Stimulated activated CD8-positive, alpha-beta memory T cell treated with anti-CD3 and anti-CD28 coated beads, Interleukin-12 subunit alpha, Interleukin-12 subunit beta, amount 100 ng/mL, for 4 hours (primary cell): ENCODE measurements at regions not wholly inside any gene's neighbourhood (a gene's known extent, or its start where the extent isn't known, plus 50 kb on each side); places are given as distances from the start of the nearest gene placed in this dataset.

Source experiments
- DNase-seq: peaks from one replicate; pipeline ENCODE4 v3.0.0-alpha.2; 2020; ENCODE audit warnings: low read depth

DNA sequence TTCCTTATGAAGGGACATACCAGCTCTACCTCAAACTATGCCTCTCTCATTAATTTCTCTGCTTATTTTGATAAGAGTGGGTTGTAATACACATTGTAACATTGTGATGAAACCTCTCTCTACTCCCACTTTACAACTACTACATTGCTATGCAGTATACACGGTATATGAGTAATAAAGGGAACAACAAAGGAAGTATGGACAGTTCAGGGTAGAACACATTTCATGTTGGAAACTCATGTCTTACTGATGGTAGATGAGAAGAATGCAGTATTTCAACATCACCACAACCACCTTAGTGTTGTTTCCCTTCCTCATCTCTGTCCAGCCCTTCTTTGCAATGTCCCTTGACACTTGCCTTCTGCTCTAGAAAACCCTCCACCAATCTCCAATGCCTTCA, 515.9 kb upstream of the CELF4 start:
- no peak for DNase-seq

DNA sequence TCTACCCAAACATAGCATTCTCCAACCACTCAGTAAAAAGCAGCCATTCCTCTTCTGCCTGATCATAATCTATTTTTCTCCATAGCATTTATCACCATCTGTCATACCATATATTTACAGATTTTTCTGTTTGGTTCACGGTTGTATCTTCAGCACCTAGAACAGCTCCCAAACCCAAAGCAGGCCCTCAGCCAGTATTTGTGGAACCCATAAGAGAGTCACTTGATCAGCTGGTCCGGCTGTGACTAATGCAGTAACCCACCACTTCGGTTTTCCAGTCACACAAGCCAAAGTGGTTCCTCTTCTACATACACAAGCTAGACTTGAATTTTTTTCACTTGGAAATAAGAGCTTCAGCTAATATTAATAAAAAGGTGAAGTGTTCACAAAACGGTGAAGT, 511.6 kb upstream of the CELF4 start:
- DNase-seq: no peak

DNA sequence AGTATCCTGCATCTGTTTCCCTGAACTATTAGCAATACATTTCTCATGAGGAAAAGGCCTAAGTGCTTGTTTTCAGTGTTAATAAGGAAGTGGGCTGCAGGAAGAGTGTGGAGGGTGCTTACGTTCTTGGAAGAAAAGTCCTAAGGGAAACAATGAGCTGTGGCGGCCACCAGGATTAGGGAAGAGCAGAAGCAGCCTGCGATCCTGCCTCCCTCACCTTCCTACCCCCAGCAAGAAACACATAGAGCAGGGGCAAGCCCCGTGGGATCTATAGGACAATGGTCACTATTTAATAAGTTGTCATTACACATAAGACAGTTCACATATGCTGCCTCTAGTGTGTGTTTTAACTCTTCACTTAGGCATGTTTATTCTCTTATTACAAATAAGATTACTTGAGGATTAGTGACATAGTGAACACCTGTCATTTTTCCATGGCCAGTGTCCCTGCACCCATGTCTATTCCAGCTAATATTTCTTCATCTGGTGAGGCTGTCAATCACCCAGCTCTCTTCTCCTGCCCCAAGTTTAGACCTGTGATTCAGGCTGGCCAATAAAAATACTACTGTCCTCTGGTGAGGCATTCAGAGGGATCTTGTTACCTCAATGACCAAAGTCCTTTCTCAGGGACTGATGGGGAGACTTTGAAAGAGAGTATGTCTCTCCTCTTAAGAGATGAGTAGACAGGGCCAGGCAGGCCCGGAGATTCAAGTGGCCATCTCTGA, 510.9 kb upstream of the CELF4 start:
- no peak for DNase-seq

DNA sequence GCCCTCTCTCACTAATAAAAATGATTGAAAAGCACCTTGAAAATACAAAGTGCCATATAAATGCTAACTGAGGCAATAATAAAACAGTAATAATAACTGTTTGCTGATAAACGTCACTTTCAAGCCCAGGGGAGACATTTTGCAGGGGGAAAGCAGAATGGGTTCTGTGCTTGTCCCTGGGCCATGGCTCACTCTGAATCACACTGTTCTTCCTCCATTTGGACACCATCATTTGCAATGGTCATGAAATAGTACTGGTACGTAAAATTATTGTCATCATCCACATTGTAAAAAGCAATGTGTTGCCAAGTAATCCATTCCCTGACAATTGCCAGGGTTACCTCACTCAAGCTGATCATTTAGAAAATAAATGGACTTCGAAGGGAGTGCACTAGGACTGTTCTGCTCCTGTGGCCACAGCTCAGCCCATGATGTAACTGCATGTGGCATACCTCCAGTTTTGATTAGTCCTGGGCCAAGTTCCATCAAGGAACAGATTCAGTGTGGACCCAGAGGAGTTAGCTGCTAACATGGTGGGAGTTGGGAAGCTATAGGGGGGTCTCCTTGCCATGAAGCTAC, 508.8 kb upstream of the CELF4 start:
- no peak for DNase-seq

DNA sequence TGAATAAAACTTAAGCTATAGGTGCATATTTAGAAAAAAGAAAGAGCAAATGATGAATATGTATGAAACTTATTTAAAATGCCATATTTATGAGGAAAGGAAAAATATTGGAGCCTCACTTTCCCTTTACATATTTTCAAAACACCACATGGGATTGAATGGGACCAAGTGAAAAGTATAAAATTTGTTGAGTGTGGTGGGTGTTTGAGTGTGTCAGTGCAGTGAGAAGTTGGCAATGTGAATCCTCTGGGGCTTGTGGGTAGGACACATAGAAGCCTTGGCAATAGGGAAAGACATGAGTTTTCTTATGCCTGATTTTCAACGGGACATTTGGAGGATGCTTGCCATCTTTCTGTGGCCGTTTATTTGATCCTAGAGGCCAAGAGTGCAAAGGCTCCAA, 502.2 kb upstream of the CELF4 start:
- DNase-seq: no peak

DNA sequence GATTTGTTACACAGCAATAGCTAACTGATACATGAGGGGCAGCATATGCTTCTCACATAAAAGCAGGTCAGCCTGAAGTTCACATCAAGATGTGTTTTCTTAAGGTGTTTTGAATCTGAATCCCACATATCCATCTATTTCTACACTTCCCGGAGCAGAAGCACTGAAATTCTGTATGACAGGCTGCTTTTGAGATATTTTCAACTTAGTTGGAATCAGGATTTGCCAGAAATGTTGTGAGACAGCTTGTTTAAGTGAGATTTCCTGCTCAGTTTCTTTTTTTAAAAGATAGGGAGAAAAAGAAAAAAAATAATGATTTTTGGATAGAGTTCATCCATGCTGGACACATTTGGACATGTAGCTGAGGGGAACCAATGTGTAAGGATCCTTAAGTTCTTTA, 501.5 kb upstream of the CELF4 start:
- no peak for DNase-seq

DNA sequence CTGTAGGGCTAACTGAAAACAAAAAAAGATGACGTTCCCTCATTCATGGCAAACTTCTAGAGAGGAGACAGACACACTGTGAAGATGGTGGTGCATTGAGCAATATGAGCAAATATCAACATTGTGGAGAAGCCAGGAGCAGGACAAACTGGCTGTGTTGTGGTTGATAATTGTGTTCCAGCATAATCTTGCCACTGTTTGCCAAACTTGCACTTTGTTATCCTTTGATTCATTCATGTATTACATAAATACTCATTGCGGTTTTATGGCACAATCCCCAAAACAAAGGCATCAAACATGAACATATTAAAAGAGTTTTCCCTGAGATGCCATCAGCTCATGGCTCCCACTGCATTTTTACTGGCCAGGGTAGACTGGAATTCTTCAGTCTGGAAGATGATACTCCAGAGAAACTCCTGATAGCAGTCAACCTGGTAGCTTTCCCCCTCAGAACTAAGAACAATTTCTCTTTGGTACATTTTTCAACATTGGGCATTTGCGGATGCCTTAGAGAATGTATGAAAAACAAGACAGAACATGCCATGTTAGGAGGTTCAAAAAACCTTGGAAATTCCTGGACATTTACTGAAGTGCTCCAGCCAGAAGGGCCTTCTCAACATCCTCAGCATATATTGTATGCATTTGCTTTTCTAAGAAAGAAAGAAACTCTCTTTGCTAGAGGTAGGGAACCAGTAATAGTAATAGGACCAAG, 487.4 kb upstream of the CELF4 start:
- DNase-seq: no peak

DNA sequence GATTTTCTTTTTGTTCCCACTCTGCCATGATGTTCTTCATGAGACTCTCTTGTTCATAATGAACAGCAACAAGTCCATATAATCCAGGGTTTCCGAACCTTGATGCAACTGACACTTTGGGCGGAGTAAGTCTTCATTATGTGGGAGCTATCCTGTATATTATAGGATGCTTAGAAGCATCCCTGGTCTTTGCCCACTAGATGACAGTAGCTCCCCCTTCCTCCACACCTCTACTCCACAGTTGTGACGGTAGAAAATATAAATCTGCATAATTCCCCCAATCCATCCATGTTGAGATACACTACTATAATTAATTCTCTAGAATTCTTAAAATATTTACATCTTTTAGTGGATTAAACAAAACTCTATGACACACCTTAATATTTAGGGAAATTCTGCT, 482.2 kb upstream of the CELF4 start:
- DNase-seq: no peak

DNA sequence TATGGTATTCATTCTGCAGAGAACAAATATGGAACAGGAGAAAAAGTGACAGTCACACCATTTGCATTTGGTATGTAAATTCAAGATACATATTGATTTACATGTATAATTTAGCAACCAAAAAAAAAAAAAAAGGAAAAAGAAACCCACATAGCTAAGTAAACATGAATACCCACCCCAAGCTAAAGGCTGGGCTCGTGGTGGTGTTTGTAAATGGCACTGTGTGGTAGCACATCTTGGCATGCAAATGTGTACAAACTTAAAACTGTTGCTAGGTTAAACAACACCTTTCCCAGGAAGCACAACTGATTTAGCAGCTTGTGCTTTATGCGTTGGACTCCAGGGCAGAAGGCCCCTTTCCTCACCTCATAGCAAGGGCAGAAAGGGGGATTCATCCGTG, 481.1 kb upstream of the CELF4 start:
- no peak for DNase-seq

DNA sequence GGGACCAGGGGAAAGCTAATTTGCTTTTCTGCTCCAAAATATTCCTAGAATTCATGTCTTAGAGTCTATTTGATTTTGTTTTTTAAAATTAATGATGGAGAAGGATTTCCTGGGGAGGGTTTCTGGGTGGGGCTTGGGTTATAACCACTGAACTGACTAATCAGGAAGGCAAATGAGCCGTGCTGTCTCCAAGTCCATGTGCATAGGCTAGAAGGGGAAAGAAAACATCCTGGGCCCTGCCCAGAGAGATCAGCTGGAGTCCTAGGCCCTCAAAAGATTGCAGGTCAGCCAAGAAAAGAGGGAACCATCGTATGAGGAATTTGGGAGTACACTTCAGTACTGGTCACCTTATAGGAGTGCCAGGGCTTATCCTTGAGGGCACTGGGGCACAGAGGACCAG, 480.2 kb upstream of the CELF4 start:
- DNase-seq: no peak

DNA sequence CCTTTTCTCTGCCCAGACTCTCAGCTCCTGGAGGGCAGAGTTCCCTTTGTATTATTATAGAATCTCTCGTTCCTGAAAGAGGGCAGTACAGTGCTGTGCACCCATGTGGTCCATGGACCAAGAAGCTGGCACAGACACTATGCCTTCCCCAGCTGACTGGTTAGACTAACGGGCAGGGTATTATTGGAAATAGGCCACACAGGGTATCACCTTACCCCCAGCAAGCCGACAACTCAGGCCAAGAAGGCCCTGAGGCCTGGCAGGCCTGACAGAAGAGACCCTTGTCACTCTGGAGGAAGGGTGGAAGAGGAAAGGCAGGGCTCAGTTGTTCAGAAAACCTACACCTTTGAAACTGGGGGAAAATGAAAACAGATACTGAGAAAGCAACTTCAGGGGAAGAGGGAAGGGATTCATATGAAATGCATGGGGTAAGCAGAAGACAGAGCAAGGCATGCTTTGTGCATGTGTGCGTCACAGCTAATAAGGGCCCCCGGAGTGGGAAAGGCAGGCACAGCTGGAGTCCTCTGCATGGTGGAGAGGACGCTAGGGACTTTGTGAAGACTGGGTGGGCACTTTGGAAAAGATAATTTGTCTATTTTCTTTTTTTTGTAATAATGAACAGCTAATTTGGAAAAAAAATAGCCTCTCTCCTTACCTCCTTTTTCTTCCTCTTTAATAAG, 476.8 kb upstream of the CELF4 start:
- DNase-seq: no peak

DNA sequence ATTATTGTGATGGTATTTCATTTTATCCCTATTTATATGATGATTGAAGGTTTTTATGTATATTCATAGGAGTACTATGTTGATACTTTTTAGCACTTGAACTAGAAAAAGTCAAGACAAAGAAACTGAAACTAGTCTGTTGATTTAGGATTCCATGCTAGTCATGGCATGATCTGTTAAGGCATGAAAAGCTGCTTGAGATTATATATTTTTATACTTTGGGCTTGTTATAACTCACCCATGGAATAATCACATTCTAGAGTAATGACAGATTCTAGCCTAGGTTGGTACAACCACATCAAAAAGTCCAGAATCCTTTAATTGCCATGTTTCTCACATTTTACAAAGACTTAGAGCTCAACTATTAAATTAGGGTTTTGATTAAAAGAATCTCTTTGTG, 472.6 kb upstream of the CELF4 start:
- DNase-seq: no peak

DNA sequence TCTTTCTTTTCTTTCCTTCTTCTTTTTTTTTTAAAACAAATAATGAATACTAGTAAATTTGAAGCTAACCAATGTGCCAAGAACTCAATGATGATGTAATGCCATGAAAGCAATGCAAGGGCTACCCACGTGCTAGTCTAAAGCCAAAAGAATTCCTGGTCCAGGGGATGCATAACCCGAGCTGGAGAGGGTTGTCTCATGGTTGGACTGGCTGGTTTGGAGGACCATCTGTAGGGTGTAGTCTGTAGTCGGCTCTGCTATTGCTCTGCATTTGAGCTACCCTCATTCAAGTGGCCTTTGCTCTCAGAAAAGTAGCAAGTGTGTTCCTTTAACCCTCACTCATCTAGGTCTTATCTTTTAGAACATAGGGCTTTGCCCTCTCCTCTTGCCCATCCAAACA, 469.6 kb upstream of the CELF4 start:
- DNase-seq: no peak

DNA sequence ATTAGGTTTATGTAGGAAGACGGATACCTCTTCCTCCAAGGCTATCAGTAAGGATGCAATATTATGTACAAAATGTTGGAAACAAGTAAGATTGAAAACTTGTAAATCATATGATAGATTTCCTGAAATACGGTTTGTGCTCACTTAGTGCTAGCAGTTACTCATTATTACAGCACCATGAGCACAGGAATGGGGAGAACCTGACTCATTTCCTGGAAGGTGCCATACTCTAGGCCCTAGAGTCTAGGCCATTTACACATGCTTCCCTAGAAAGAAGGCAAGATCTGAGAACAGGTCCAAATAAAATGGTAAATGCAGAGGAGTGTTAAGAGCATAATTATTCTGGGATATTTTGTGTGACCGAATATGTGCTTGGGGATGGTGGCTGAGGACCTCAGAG, 467.7 kb upstream of the CELF4 start:
- DNase-seq: no peak

DNA sequence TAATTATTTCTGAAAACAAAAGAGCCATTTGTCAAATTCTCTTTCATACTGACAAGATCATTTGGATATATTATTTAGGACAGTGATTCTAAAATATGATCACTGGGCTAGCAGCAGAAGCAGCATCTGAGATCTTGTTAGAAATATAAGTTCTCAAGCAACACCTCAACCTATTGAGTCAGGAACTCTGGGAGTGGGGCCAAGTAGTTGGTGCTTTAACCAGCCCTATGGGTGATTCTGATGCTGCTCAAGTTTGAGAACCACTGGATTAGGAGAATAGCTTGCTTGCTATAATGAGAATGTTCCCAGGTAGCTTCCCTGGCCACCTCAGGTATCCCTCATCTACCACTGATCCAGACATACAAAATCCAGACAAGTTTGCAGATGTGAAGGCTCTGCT, 466.9 kb upstream of the CELF4 start:
- no peak for DNase-seq

DNA sequence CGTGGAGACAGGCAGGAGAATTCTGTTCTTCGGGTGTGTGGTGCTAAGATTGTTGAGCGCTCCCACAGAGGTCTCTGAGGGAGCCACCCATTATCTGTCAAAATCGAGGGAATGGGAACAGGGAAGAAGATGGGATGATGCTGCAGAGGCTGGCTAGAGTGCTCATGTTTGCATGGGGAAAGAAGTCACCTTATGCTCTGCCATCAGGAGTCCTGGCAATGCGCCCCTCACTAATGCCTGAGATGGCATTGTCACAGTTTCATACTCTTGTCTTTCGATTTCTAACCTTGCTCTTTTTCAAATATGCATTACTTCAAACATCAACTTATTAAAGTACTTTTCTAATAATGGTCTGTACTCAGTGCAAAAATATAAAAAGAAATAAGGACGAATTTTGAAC, 463.3 kb upstream of the CELF4 start:
- DNase-seq: no peak

DNA sequence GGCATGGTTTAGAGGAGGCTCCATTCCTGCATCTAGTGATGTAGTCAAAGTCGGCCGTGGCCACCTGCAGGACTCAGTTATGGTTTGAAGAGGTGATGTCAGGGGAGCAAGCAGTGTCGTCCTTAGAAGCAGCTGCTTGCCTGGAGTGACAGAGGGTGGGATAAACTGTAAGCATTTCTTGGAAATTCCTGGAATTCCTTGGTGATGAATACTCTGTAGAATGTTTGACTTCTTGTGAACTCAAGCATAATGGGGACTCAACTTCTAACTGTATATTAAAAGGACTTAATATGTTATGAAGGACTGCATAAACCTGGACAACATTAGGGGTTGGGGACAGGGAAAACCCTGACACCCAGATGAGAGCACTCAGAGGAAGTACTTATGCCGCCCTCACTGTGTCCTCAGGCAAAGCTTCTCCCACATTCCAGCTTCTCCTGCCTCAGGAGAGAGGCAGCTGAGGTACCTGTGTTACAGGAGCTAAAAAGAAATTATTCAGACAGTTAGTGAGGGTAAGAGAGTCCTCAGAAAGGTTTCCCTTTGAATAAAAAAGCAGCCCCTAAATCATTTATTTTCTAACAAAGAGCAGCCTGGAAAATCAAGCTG, 459.9 kb upstream of the CELF4 start:
- no peak for DNase-seq

DNA sequence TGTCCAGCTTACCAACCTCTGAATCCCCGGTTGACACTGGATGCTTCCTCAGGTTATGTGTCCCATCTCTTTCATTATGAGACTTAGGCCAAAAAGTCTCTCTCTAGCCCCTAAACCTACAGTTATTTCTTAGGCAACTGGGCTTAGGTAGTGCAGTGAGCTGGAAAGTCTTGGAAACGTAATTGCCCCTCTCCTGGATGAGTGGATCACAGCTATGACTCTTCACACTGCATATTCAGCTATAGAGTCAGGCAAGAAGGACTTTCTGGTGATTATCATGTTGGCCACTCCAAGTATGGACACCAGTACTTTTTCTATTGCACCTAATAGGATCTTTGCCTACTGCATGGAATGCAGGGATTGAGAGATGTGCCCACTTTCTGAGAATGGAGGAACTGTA, 458.3 kb upstream of the CELF4 start:
- DNase-seq: no peak

DNA sequence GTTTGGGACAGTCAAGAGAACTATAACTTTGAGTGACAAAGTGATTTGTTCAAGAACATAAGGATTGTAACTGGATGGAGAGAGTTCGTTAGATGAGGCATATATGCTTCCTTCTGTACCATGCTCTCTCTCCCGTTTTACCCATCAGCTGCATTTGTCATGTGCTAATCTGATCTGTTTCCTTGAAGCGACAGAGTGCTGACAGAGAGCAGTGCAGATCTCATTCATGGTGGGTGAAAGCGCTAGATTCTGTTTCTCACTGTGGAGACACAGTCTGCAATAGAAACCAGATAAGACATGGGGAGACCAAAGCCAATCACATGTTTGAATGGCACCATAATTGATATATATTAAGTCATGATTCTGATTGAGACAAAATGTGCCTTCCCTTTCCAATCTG, 456.6 kb upstream of the CELF4 start:
- no peak for DNase-seq

DNA sequence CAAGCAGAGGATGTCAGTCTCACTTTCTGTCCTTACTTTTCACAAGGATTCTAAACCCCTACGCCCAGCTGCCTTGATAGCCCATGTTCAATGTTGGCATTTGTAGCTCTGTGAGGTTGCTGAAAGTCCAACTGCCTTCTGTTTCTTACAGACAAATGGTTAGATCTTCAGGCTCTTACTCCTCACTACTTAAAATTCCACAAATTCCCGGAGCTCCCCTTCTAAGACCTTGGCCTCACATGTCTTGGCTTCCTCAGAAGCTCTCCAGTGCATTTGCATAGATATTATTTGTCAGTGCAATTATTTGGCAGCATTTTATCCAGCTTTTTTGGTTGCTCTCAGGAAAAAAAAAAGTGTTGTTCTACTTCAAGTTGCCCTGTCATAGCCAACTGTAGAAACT, 453.7 kb upstream of the CELF4 start:
- DNase-seq: no peak

DNA sequence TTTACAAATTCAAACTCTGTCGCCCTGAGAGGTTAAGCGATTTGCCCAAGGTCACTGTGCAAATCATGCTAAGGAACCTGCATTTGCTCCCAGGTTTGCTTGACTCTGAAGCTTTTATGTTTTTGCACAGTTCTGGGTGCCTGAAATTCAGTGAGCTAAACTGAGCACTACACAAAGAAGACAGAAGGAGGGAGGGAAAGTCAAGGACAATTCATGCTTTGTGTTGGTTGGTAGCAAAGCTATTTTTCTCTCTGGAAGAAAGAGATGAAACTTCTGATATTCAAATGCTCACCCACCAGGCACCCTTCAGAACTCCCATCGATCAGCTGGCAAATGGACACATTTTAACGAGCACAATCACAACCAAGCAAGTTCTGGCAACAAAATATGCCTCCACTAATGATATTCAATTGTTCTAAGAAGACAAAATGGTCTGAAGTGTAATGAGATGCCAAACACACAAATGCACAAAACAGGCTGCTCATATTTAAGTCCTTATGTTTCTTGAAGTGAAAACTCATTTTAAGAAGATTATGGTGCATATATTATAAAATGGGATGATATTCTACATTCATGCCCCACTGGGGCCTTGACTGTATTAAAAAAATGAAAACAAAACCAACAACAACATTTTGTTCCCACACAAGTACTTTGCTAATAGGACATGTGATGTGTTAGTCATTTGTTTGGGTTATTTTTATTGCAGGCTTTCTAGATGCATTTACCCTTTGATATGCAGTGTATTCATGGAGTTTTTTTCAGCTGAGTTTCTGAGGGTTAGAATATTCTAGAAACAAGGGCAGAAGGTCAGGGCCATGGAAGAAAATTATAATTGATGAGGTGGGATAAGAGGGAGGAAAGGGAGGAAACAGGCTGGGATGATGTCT, 445.6 kb upstream of the CELF4 start:
- DNase-seq: no peak

DNA sequence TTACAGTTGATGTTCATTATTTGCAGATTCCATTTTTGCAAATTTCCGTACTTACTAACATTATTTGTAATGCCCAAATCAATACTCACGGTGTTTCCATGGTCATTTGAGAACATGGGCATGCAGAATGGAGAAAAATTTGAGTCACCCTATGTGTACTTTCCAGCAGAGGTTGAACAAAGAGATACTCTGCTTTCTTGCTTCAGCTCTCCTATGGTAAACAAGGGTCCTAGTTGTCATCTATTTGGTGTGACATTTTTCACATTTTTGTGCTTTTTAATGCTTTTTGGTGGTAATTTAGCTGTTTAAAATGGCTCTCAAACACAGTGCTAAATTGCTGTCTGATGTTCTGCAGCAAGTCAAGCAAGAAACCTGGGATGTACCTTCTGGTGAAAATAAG, 444.4 kb upstream of the CELF4 start:
- no peak for DNase-seq
